ENCODE measurements at regions not wholly inside any gene's neighbourhood (a gene's known extent, or its start where the extent isn't known, plus 50 kb on each side); places are given as distances from the start of the nearest gene placed in this dataset.
"Not testable (repeated sequence)": the region's sequence is repeated elsewhere in the genome, so short reads cannot be mapped to it uniquely, and the experiment has no call there.

DNA sequence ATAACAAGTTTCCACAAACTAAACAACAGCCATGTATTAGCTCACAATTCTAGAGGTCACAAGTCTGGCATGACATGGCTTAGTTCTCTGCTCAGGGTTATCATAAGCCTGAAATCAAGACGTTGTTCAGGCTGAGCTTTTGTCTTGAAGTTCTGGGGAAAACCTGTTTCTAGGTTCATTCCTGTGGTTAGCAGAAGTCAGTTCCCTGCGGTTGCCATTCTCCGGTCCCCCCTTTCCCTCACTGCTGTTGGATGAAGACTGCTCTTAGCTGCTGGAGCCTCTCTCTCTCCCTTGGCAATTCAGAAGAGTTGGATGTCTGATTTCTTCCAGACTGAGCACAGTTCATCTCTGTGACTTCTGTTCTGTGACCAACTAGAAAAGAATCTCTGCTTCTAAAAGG, 962.6 kb downstream of the PCDH7 start:
- DNase-seq: no peak

GRCh38 chr4:31687717-31688342, 967.7 kb downstream of the PCDH7 start:
- DNase-seq: no peak

- DNase-seq: no peak
Observed at GRCh38 chr4:31692399-31692940, 972.3 kb downstream of the PCDH7 start.

GRCh38 chr4:31701256-31701655, 981.1 kb downstream of the PCDH7 start:
- DNase-seq: no peak

DNA sequence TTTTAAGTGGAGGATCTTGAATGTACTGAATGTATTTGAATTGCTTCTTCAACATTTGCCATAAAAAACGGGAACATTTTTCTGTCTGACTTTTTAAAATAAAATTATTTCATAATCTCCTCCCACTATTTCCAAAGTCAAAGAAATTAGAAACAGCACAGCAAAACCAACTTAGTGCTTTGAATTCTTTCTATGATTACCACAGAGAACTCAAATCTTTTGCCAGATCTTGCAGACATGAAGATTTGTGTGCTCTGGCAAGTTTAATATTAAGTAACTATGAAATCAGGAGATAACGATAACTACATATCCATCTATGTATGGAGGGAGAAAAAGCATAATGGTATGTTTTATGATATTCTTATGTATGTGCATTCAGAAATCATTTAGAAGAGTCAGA, 982.2 kb downstream of the PCDH7 start:
- no peak for DNase-seq

- DNase-seq: no peak
Observed at GRCh38 chr4:31714238-31714637, 994.1 kb downstream of the PCDH7 start.

DNA sequence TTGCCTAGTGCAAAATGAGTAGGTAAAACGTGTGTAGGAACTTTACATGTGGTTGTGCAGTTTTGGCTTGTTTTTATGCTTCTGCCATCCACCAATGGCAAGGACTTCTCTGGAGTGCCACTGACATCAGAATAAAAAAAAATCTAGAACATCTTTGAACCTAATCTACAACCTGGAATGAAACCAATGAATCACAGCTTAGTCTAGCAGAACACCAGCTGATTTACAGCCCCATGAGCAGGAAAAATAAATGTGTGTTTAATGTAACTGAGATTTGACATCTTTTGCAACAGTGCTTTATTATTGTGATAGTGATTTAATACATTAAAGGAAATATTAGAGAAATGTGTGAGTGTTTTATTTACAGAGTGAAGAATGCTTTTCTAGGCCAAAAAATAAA, 995.1 kb downstream of the PCDH7 start:
- DNase-seq: no peak

DNA sequence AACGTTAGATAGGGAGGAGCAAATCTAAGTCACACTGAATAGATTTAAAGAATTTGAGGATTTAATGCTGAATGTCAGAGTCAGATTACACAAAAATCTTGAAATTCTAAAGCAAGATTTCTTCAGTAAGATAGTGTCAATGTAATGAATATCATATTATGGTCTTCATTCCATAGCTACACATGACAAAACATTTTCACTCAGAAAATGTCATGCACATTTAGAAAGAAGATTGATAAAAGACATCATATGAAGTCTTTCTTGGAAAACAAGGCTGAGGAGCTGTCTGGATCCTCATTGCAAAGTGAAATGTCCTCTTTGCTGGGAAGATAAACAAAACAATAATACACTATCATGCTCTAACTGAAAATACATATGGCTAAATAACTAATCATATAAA, 1006.9 kb downstream of the PCDH7 start:
- no peak for DNase-seq

DNA sequence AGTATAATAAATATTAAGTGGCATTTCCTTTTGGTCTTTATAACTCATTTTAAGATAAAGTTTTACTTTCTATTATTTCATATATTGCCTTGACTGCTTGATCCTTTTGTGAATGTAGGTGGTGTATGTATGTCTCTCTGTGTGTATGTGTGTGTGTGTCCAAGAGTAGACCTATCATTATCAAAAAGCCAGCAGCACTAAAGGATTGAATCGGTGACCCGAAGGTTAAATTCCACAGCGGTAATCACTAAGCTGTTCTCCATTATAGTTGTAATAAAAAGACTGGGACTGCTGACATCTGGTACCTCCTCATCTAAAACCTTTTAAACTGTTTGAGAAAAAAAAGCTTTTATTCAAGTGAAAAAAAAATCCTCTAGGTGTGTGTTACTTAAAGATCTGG, 1014.8 kb downstream of the PCDH7 start:
- no peak for DNase-seq

DNA sequence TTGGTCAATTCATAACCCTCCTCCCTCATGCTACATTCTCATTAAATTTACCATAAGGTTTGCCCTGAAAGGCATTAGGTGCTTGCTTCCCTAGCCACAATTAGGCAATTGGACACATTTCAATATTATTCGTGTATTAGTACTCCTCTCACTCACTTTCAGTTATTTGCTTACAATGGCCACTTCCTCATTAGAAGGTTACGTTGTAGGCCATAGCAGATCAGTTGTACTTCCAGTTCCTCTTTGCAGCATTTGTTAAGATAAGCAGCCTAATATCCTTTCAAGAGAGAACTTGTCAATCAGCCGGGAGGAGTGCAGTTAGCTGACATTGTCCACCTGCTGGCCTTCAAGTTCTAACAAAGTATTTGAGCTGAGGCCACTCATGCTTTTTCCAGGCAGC, 1017.2 kb downstream of the PCDH7 start:
- DNase-seq: no peak

DNA sequence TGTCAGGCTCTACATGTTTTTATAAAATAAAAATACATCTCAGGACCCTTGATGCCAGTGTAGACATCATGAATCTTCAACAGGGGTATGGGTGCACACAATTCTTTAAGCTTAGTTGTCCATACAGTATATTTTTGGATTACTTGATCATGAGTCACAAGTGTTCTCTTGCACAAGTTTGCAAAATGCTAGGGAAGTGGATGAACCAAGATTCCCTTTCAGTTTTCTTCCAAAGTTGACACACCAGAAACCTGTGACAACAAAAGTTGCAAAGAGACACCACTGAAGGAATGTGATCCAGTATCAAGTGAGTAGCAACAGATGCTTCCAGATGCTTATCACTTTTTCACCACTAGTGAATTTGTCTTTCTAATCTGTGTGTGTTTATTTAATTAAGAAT, 1021.2 kb downstream of the PCDH7 start:
- no peak for DNase-seq

DNA sequence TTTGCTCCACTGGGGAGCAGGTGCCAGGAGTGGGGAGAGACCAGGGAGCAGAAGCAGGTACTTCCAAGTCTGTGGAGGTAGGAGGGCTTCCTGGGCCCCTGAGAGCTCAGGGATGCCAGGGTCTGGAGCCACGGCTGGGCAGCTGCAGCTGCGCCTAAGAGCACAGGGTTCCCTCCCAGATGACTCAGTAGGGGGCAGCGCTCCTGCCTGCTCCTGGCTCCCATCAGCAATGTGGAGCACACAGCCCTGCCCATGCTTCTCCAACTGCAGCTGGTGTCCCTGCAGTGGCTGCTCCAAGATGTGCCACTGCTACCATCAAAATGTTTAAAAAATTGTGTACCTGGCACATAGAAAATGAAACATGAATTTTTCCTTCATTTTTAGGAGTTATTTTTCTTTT, 1028.2 kb downstream of the PCDH7 start:
- no peak for DNase-seq

- not testable (repeated sequence) for DNase-seq
Observed at GRCh38 chr4:31750581-31750980, 1030.4 kb downstream of the PCDH7 start.

GRCh38 chr4:31755751-31756150, 1035.6 kb downstream of the PCDH7 start:
- DNase-seq: no peak

DNA sequence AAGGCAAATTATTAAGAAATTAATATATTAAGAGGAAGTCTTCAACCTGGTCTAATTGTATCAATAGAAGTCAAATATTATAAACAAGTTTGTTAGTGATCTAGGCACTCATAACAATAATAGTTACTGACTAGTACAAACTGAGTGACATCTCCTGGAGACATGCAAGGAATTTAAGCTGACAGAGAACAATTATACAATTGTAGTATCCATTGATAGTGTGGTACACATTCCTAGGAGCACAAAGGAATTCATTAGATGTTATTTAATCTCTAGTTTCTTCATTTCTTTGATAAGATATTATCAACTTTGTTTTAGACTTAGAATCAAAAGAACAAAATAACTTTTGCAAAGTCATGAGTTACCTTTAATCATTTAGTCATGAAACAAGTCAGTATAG, 1048.6 kb downstream of the PCDH7 start:
- DNase-seq: no peak

GRCh38 chr4:31783311-31783710, 1063.1 kb downstream of the PCDH7 start:
- DNase-seq: no peak

DNA sequence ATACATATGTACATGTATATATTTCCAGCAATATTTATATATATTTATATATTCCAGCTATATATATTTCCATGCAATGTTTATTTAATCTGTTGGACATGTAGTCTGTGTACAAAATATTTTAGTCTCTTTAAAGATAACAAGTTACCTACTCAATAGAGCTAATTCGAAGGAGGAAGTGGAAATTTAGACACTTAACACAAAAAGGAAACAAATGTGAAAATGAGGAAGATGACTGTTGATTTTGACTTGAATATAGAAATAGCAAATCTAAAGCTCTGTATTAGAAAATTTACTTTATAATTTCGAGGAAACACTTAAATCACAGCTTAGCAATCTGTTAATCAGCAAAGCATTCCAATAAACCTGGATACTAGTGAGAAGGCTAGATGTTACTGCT, 1064.4 kb downstream of the PCDH7 start:
- DNase-seq: no peak

DNA sequence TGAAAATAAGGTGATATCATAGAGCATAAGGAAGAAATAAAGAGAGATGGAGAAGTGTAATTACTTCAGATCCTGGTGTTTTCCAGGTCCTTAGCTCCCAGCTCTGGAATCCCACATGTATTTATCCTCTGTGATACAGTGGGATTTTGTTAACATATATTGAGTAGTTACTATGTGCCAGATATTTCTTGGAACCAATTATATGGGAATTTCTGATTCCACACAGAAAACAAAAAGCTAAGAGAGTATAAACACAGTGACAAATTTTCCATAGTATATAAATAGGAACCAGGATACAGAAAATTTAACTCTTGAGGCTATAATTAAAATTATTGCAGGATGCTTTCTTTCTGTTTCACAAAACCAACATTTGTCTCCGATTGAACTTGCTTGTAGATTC, 1067.5 kb downstream of the PCDH7 start:
- DNase-seq: no peak

GRCh38 chr4:31788676-31789075, 1068.5 kb downstream of the PCDH7 start:
- no peak for DNase-seq

DNA sequence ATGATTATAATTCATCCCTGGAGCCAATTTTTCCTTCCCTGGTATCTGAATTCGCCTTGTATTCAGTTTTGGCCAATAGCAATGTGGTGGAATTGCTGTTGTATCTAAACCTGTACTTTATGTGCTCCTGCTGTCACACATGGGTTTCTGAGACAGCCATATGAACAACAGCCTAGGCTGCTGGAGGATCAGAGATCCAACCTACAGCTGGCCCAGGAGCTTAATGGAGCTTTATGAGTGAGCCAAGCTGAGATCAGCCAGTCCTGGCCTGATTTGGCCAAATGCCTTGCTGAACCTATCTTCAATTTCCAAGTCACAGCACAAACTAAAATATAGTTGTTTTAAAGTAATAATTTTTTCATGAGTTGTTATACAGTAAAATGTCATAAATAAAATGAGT, 1071.5 kb downstream of the PCDH7 start:
- no peak for DNase-seq

- no peak for DNase-seq
Observed at GRCh38 chr4:31793907-31794306, 1073.7 kb downstream of the PCDH7 start.

DNA sequence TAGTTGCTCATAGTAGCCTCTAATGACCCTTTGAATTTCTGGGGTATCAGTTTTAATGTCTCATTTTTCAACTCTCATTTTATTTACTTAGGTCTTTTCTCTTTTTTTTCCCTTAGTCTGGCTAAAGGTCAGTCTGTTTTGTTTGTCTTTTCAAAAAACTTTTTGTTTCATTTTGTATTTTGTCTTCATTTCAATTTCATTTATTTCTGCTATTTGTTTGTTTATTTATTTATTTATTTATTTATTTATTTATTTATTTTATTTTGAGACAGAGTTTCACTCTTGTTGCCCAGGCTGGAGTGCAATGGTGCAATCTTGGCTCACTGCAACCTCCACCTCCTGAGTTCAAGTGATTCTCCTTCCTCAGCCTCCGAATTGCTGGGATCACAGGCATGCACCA, 1076.9 kb downstream of the PCDH7 start:
- not testable (repeated sequence) for DNase-seq

DNA sequence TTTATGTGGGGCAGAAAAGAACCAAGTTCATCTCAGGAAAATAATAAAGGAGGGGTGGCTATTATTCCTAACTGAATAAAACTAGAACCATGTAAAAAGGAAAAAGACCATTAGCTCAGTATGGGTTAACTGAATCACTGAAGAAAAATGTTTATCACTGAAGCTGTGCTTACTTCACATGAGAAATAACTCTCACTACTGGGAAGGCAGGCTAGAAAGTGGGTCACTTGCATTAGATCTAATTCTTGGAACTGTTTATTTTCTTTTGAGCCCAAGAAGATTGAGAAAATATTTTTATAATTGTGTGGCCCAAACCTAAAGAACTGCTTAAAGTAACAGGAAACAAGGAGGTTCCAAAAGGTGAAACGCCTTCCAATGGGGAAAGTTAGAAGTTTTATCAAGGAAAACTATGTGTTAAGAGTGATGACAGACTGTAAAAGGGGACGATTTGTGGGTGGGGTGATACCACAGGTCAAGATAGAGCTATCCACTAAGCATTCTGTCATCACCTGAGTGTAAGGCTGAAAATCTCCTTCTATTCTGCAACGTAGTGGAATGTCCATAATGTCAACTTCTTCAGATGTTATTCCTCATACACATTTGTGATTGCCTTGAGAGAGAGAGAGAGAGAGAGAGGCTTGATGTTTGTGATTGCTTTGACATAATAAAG, 1083.5 kb downstream of the PCDH7 start:
- DNase-seq: no peak

DNA sequence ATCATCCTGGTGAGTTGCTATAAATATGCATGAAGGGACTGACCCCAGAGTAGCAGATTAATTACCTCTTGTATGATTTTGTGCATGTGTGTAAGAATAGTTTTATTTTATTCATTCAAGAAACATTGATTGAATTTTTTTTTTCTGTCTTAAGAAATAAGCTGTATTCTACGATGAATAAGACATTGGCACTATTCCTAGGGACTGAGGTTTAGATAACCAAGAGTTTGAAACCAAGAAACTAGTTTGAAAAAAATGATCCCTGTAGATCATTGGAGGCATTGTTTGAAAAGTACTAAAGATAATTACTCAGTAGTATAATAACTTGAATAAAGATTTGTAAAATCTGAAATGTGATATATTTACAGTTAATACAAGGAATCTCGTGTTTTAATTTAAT, 1086.9 kb downstream of the PCDH7 start:
- DNase-seq: no peak

DNA sequence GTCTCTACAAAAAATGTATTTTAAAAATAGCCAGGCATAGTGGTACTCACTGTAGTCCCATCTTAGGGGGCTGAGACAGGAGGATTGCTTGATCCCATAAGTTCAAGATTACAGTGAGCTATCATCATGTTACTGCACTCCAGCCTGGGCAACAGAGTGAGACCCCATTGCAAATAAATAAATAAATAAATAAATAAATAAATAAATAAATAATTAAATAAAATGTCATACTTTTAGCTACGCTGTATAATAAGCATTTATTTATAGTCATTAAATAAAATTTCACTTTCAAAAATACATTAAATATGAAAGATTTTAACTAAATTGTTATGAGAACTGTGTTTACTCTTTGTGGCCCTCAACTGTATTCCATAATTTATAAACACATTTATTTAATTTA, 1124.2 kb downstream of the PCDH7 start:
- DNase-seq: no peak

All from NCI-H774 (cell line).